Endothelial cell of umbilical vein (primary cell): ENCODE measurements at regions not wholly inside any gene's neighbourhood (a gene's known extent, or its start where the extent isn't known, plus 50 kb on each side); places are given as distances from the start of the nearest gene placed in this dataset.

ENCODE experiments used
- BruUV-seq: library from RNA; stranded (reverse); fragments of 400-500 nt; replicated peaks from 2 replicates; lab custom pipeline; 2021; lab: Mats Ljungman, UMichigan
- CTCF ChIA-PET: fragments of 300-600, 350-600 bp; sonication (Branson Sonifier 250); formaldehyde crosslinking; loops from one replicate; lab custom pipeline; 2021; ENCODE audit warnings: antibody characterized with exemption, inconsistent platforms; lab: Charles Lee
- POLR2A ChIA-PET: fragments of 300-600, 350-600 bp; sonication (Branson Sonifier 250); formaldehyde crosslinking; loops from one replicate; lab custom pipeline; 2021; ENCODE audit warnings: antibody characterized with exemption, inconsistent platforms; lab: Charles Lee
- DNase-seq: peaks from one replicate; pipeline ENCODE4 v3.0.0-alpha.2; 2011; ENCODE audit warnings: low read depth, low spot score
- FAIRE-seq: peaks from 2 replicates; lab custom pipeline; 2011; peaks lifted over from hg19 to GRCh38; lab: Jason Lieb, UNC
- H2AFZ ChIP-seq: 2 replicates; pipeline ENCODE4 v1.6.0; 2012; ENCODE audit warnings: low read depth, low read length, control low read depth, inconsistent platforms
- H3K27ac ChIP-seq: 2 replicates; pipeline ENCODE4 v1.5.1; 2011; ENCODE audit warnings: low read depth, mild to moderate bottlenecking, control low read depth, low read length, moderate library complexity; ENCODE audit not compliant: insufficient read depth
- H3K27me3 ChIP-seq, 2 experiments: 2 replicates each; pipeline versions ENCODE4 v1.6.0 to v1.6.1; 2011; ENCODE audit warnings: low read length in 2 of 2, mixed read lengths in 1 of 2; ENCODE audit not compliant: control insufficient read depth in 2 of 2, insufficient read depth in 2 of 2
- H3K36me3 ChIP-seq, 2 experiments: 2 replicates in 1 of 2; 3 replicates in 1 of 2; pipeline ENCODE4 v1.5.1; 2011; ENCODE audit warnings: low read length in 2 of 2, mild to moderate bottlenecking in 1 of 2, moderate library complexity in 1 of 2; ENCODE audit not compliant: control insufficient read depth in 2 of 2, insufficient read depth in 2 of 2; ENCODE audit errors: extremely low read depth in 1 of 2
- H3K4me1 ChIP-seq: 3 replicates; pipeline ENCODE4 v1.5.1; 2011; ENCODE audit warnings: mild to moderate bottlenecking, low read length; ENCODE audit not compliant: control insufficient read depth, insufficient read depth; ENCODE audit errors: extremely low read depth
- H3K4me2 ChIP-seq: 2 replicates; pipeline ENCODE4 v1.6.1; 2011; ENCODE audit warnings: low read length, control low read depth, mixed read lengths; ENCODE audit not compliant: insufficient read depth
- H3K4me3 ChIP-seq, 3 experiments: fragments of 200-600 bp in 1 of 3; sonication (generic), shearing (Covaris generic) in 1 of 3; replicated peaks in 1 of 3; 2 replicates each; pipeline ENCODE4 v1.5.1; 2011 to 2016; ENCODE audit warnings: control low read depth in 3 of 3, low read length in 3 of 3, mild to moderate bottlenecking in 2 of 3, inconsistent platforms in 1 of 3, low read depth in 1 of 3, moderate library complexity in 1 of 3; ENCODE audit not compliant: insufficient read depth in 1 of 3
- H3K79me2 ChIP-seq: 2 replicates; pipeline ENCODE4 v1.6.0; 2012; ENCODE audit warnings: low read length, inconsistent platforms; ENCODE audit not compliant: control insufficient read depth, insufficient read depth
- H3K9ac ChIP-seq: replicated peaks from 2 replicates; pipeline ENCODE3; 2011; ENCODE audit warnings: low read length, control low read depth; ENCODE audit not compliant: insufficient read depth; ENCODE audit errors: extremely low read depth
- H3K9me1 ChIP-seq: replicated peaks from 3 replicates; pipeline ENCODE4 v1.6.0; 2011; ENCODE audit warnings: mild to moderate bottlenecking, low read length; ENCODE audit not compliant: control insufficient read depth, insufficient read depth; ENCODE audit errors: extremely low read depth
- H3K9me3 ChIP-seq: replicated peaks from 2 replicates; pipeline ENCODE4 v1.5.1; 2012; ENCODE audit warnings: low read length, inconsistent platforms; ENCODE audit not compliant: control insufficient read depth, insufficient read depth
- H4K20me1 ChIP-seq: replicated peaks from 2 replicates; pipeline ENCODE3; 2011; ENCODE audit warnings: mild to moderate bottlenecking, low read length; ENCODE audit not compliant: control insufficient read depth, insufficient read depth; ENCODE audit errors: extremely low read depth
- CTCF ChIP-seq, 2 donors: IDR thresholded peaks; 1 replicate in 1 of 2; 2 replicates in 1 of 2; pipeline ENCODE4 v1.5.1; 2011; ENCODE audit warnings: low read length in 2 of 2, mild to moderate bottlenecking in 2 of 2, moderate library complexity in 2 of 2, control low read depth in 1 of 2, inconsistent platforms in 1 of 2, low read depth in 1 of 2; ENCODE audit not compliant: insufficient read depth in 1 of 2; ENCODE audit errors: extremely low read depth in 1 of 2
- EZH2 ChIP-seq: IDR thresholded peaks from 2 replicates; pipeline ENCODE4 v1.6.1; 2012; ENCODE audit warnings: borderline replicate concordance, low read depth, mild to moderate bottlenecking, moderate library complexity, low read length, inconsistent platforms; ENCODE audit not compliant: severe bottlenecking
- FOS ChIP-seq: IDR thresholded peaks from 2 replicates; pipeline ENCODE4 v1.6.1; 2011; ENCODE audit warnings: mild to moderate bottlenecking, low read length, moderate library complexity, borderline replicate concordance; ENCODE audit not compliant: insufficient read depth
- GATA2 ChIP-seq: IDR thresholded peaks from 2 replicates; pipeline ENCODE4 v1.7.0; 2011; ENCODE audit warnings: low read depth, mild to moderate bottlenecking, moderate library complexity, mixed read lengths, low read length; ENCODE audit not compliant: insufficient read length, insufficient read depth
- JUN ChIP-seq: IDR thresholded peaks from 2 replicates; pipeline ENCODE4 v1.6.1; 2011; ENCODE audit warnings: borderline replicate concordance, low read depth; ENCODE audit not compliant: insufficient read length, insufficient read depth
- MYC ChIP-seq: IDR thresholded peaks from one replicate; pipeline ENCODE4 v1.6.1; 2011; ENCODE audit warnings: mild to moderate bottlenecking, low read depth, low read length
- POLR2A ChIP-seq: IDR thresholded peaks from 2 replicates; pipeline ENCODE4 v1.6.1; 2012; ENCODE audit warnings: low read depth, mild to moderate bottlenecking, control low read depth, low read length
- POLR2AphosphoS5 ChIP-seq: IDR thresholded peaks from 2 replicates; pipeline ENCODE4 v1.6.1; 2012; ENCODE audit warnings: low read depth, mild to moderate bottlenecking, control low read depth, low read length, moderate library complexity; ENCODE audit not compliant: insufficient read depth
- dilution Hi-C: fragments of 300-500 bp; cut with MboI; formaldehyde crosslinking; loops from one replicate; pipeline ENCODE4 v1.15.0; 2019; ENCODE audit warnings: low sequenced_read_pairs; ENCODE audit not compliant: extremely low pct_ligation_motif_present
- intact Hi-C: fragments of 100-400 bp; cut with micrococcal nuclease; formaldehyde crosslinking; loops from one replicate; pipeline ENCODE4 v1.10.0; 2022
- TF ChIP-seq, protein P1 (sequence below): IDR thresholded peaks from 2 replicates; pipeline ENCODE4 v1.6.1; 2011; ENCODE audit not compliant: insufficient read depth, insufficient read length

DNA sequence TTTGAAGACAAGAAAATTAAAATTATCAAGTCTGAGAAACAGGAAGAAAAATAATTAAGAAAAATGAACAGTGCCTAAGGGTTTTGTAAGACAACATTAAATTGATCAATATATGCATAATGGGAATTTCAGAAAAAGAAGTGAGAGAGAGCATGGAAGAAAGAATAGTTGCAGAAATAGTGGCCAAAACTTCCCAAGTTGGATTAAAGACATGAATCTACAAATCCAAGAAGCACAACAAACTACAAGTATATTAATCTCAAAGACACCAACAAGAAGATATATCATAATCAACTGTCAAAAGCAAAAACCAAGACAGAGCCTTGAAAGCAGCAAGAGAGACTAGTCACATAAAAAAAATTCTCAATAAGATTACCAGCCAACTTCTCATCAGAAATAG lies 488.0 kb downstream of the RASEF start:
- no TSS peak for BruUV-seq
- Histone ChIP-seq H3K9ac (no peak overlapping the region), H3K4me1 (no peaks in the 10 kb centered on the region), H3K36me3 (no peaks in the 10 kb centered on the region), H3K79me2 (no peaks in the 10 kb centered on the region), H3K9me3 (no peaks in the 10 kb centered on the region), H3K4me3 (no peak overlapping the region), H3K4me2 (no peak overlapping the region), H3K27ac (no peak overlapping the region), H2AFZ (no peak overlapping the region), H3K27me3 (no peaks in the 10 kb centered on the region), H4K20me1 (no peaks in the 10 kb centered on the region), H3K9me1 (no peaks in the 10 kb centered on the region)
- intact Hi-C loops = no loop called here
- DNase-seq (no peak), FAIRE-seq (no peak)
- dilution Hi-C loops = no loop called here
- no peak for TF ChIP-seq POLR2AphosphoS5
- CTCF ChIA-PET = no interaction called here
- POLR2A ChIA-PET = no interaction called here

GRCh38 chr9:82580921-82581320 lies 482.0 kb downstream of the RASEF start:
- DNase-seq = no peak
- Histone ChIP-seq H3K79me2 (no peaks in the 10 kb centered on the region), H3K4me3 (no peak overlapping the region), H3K27ac (no peak overlapping the region), H3K9me3 (peaks cover 2% of the 10 kb centered on the region), H4K20me1 (no peaks in the 10 kb centered on the region), H3K4me1 (no peaks in the 10 kb centered on the region), H3K9me1 (no peaks in the 10 kb centered on the region), H3K36me3 (no peaks in the 10 kb centered on the region), H2AFZ (no peak overlapping the region), H3K27me3 (no peaks in the 10 kb centered on the region), H3K9ac (no peak overlapping the region), H3K4me2 (no peak overlapping the region)
- dilution Hi-C loops = no loop called here
- TF ChIP-seq GATA2 = no peak
- no peak for TF ChIP-seq MYC
- TF ChIP-seq CTCF (IDR thresholded peaks at IDR 0.05; ENCODE audit: extremely low read depth in 1 of 2, insufficient read depth in 1 of 2, low read depth in 1 of 2, low read length in 2 of 2) = no peak
- no peak for TF ChIP-seq EZH2
- TF ChIP-seq JUN = no peak
- no peak for TF ChIP-seq FOS
- TF ChIP-seq POLR2AphosphoS5 = no peak
- TF ChIP-seq, protein P1, sequence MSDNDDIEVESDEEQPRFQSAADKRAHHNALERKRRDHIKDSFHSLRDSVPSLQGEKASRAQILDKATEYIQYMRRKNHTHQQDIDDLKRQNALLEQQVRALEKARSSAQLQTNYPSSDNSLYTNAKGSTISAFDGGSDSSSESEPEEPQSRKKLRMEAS = no peak
- no peak for TF ChIP-seq POLR2A
- FAIRE-seq = no peak
- intact Hi-C loops = no loop called here
- BruUV-seq = no TSS peak
- CTCF ChIA-PET = no interaction called here
- POLR2A ChIA-PET = no interaction called here
